K562 (cell line): ENCODE measurements at regions not wholly inside any gene's neighbourhood (a gene's known extent, or its start where the extent isn't known, plus 50 kb on each side); places are given as distances from the start of the nearest gene placed in this dataset.
"Not testable (repeated sequence)": the region's sequence is repeated elsewhere in the genome, so short reads cannot be mapped to it uniquely, and the experiment has no call there.

Source experiments
- ATAC-seq: fragments of 200-7000 bp; cut with Tn5 transposase; 3 replicates; pipeline ENCODE4 v1.9.1; 2020; ENCODE audit warnings: moderate library complexity
- BruUV-seq: library from RNA; stranded (reverse); fragments of 400-500 nt; replicated peaks from 2 replicates; lab custom pipeline; 2021; lab: Mats Ljungman, UMichigan
- CTCF ChIA-PET: fragments of 300-600 bp; formaldehyde crosslinking; extraction: SDS; loops from one replicate; lab custom pipeline; 2021; ENCODE audit warnings: low intra/inter-chr PET ratio; lab: Yijun Ruan, JAX
- POLR2A ChIA-PET: fragments of 300-600, 350-650 bp; sonication (Branson Sonifier 250); formaldehyde crosslinking; extraction: SDS; loops from one replicate; lab custom pipeline; 2021; ENCODE audit warnings: antibody characterized with exemption, inconsistent platforms; lab: Yijun Ruan, JAX
- DNase-seq, 4 experiments: peaks; one replicate each; pipeline versions ENCODE4 v3.0.0 to v3.0.0-alpha.2; 2011 to 2018; ENCODE audit warnings: low spot score in 3 of 4, mixed read lengths in 3 of 4; ENCODE audit errors: extremely low read depth in 1 of 4
- FAIRE-seq: peaks from 2 replicates; lab custom pipeline; 2011; peaks lifted over from hg19 to GRCh38; lab: Jason Lieb, UNC
- H2AFZ ChIP-seq: 2 replicates; pipeline ENCODE4 v1.6.0; 2011; ENCODE audit warnings: low read depth, low read length, control low read depth, inconsistent platforms
- H3K27ac ChIP-seq: fragments of 200-600 bp; 3 replicates; pipeline ENCODE4 v1.8.0; 2011; ENCODE audit warnings: low read depth, mild to moderate bottlenecking, control low read depth, inconsistent platforms, low read length, moderate library complexity, mixed read lengths; ENCODE audit errors: extremely low read depth
- H3K27me3 ChIP-seq, 2 experiments: fragments of 300-600 bp in 1 of 2; 2 replicates in 1 of 2; 3 replicates in 1 of 2; pipeline versions ENCODE4 v1.6.0 to v1.8.0; 2011; ENCODE audit warnings: inconsistent platforms in 2 of 2, low read length in 2 of 2, mild to moderate bottlenecking in 1 of 2, mixed read lengths in 1 of 2, moderate library complexity in 1 of 2; ENCODE audit not compliant: control insufficient read depth in 2 of 2, insufficient read depth in 2 of 2
- H3K36me3 ChIP-seq: fragments of 300-600 bp; 3 replicates; pipeline ENCODE4 v1.8.0; 2011; ENCODE audit warnings: mild to moderate bottlenecking, low read length, inconsistent platforms; ENCODE audit not compliant: control insufficient read depth, insufficient read depth
- H3K4me1 ChIP-seq, 2 experiments: fragments of 200-600 bp in 1 of 2; replicated peaks in 1 of 2; 2 replicates in 1 of 2; 3 replicates in 1 of 2; pipeline versions ENCODE4 v1.5.1 to v1.8.0; 2011; ENCODE audit warnings: inconsistent platforms in 2 of 2, low read length in 2 of 2, mild to moderate bottlenecking in 1 of 2, mixed read lengths in 1 of 2, moderate library complexity in 1 of 2; ENCODE audit not compliant: control insufficient read depth in 2 of 2, insufficient read depth in 2 of 2
- H3K4me2 ChIP-seq: 2 replicates; pipeline ENCODE4 v1.6.1; 2011; ENCODE audit warnings: low read length, control low read depth, inconsistent platforms, mixed read lengths; ENCODE audit not compliant: insufficient read depth
- H3K4me3 ChIP-seq: fragments of 200-600 bp; sonication (generic), shearing (Covaris generic); 2 replicates; pipeline ENCODE4 v1.5.1; 2016; ENCODE audit warnings: control low read depth, inconsistent platforms
- H3K79me2 ChIP-seq: fragments of 200-600 bp; 3 replicates; pipeline ENCODE4 v1.8.0; 2011; ENCODE audit warnings: low read length, inconsistent platforms; ENCODE audit not compliant: control insufficient read depth, insufficient read depth
- H3K9ac ChIP-seq, 2 experiments: 2 replicates each; pipeline versions ENCODE4 v1.6.0 to v1.6.1; 2011; ENCODE audit warnings: low read depth in 2 of 2, low read length in 2 of 2, control low read depth in 1 of 2, inconsistent platforms in 1 of 2, mild to moderate bottlenecking in 1 of 2, mixed read lengths in 1 of 2; ENCODE audit not compliant: insufficient read depth in 1 of 2
- H3K9me1 ChIP-seq: one replicate; pipeline ENCODE4 v1.6.0; 2011; ENCODE audit warnings: inconsistent platforms, mild to moderate bottlenecking, low read length, moderate library complexity; ENCODE audit not compliant: control insufficient read depth, insufficient read depth
- H3K9me3 ChIP-seq: replicated peaks from 2 replicates; pipeline ENCODE4 v1.5.1; 2011; ENCODE audit warnings: low read depth, low read length, inconsistent platforms; ENCODE audit not compliant: control insufficient read depth, insufficient read depth
- H4K20me1 ChIP-seq: replicated peaks from 2 replicates; pipeline ENCODE4 v1.6.1; 2011; ENCODE audit warnings: low read length, inconsistent platforms, mixed read lengths; ENCODE audit not compliant: control insufficient read depth, insufficient read depth
- WGBS: fragments of 100-300 bp; shearing (Covaris generic); methylation state at CpG from one replicate; pipeline ENCODE4 v1.1.6; 2016; ENCODE audit warnings: low coverage, mixed read lengths; ENCODE audit not compliant: insufficient coverage; ENCODE audit errors: missing lambda C conversion rate; 5-methylcytosine and 5-hydroxymethylcytosine counted together
- in situ Hi-C: fragments of 300-500 bp; cut with MboI; formaldehyde crosslinking; loops from 4 replicates; pipeline ENCODE4 v1.15.0; 2018; ENCODE audit warnings: inconsistent platforms, mixed read lengths
- intact Hi-C: fragments of 100-400 bp; cut with micrococcal nuclease; formaldehyde crosslinking; loops from 2 replicates; pipeline ENCODE4 v1.14.2; 2022
- TF ChIP-seq, protein P1 (sequence below): IDR thresholded peaks from 3 replicates; pipeline ENCODE4 v1.6.1; 2011; ENCODE audit warnings: borderline replicate concordance, mild to moderate bottlenecking; ENCODE audit not compliant: insufficient read length, insufficient read depth

DNA sequence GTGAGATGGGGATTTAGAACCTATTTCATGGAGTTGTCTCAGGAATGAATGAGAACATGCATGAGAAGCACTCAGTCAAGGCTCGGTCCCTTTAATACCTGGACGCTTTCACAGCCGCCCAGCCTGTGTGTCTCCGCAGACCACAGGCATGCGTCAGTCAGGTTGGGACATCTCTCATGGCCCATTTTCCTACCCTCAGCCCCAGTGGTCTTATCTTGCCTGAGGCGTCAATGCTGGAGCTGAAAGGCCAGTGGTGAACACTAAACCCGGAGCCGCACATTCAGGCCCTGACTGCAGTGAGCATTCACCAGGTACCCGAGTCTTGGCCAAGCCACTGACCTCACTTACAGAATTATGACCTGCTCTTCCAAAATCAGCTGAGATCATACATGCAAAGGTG is 263.2 kb upstream of the RAB4A start:
- H3K4me1 ChIP-seq = peaks cover 7 to 21% of the 10 kb centered on the region in 2 experiments; a peak in 4 of 5 replicates
- no peak overlapping the region for H3K4me3 ChIP-seq
- BruUV-seq = no TSS peak
- no peaks in the 10 kb centered on the region for H3K79me2 ChIP-seq
- intact Hi-C loops = no loop called here
- no peaks in the 10 kb centered on the region for H4K20me1 ChIP-seq
- FAIRE-seq = no peak
- DNase-seq = no peak
- in situ Hi-C loops = no loop called here
- no peaks in the 10 kb centered on the region for H3K9me1 ChIP-seq
- H3K27me3 ChIP-seq = peaks cover 5 to 32% of the 10 kb centered on the region in 2 experiments; a peak in 3 of 5 replicates
- WGBS = 13% methylated on average over 9 of the region's 9 CpGs
- H3K9me3 ChIP-seq = no peaks in the 10 kb centered on the region
- TF ChIP-seq, protein P1, sequence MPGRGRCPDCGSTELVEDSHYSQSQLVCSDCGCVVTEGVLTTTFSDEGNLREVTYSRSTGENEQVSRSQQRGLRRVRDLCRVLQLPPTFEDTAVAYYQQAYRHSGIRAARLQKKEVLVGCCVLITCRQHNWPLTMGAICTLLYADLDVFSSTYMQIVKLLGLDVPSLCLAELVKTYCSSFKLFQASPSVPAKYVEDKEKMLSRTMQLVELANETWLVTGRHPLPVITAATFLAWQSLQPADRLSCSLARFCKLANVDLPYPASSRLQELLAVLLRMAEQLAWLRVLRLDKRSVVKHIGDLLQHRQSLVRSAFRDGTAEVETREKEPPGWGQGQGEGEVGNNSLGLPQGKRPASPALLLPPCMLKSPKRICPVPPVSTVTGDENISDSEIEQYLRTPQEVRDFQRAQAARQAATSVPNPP = no peak
- POLR2A ChIA-PET = interaction anchor here (0.9 to 1.1 kb wide), 2 partner anchors 15 to 21 kb away, joined by 3 to 4 read pairs; no protein-coding TSS in a partner anchor
- H3K27ac ChIP-seq = no peak overlapping the region
- H3K4me2 ChIP-seq = no peak overlapping the region
- H3K9ac ChIP-seq = 0 out of 4 replicates have a peak overlapping the region, but pooled peaks of 1 of the 2 experiments have one; percentile 2
- CTCF ChIA-PET = no interaction called here
- no peak; the same call in 2 of the 3 replicates for ATAC-seq
- H2AFZ ChIP-seq = peak overlapping the region; percentile 8; the same call in 1 of the 2 replicates
- no peaks in the 10 kb centered on the region for H3K36me3 ChIP-seq

DNA sequence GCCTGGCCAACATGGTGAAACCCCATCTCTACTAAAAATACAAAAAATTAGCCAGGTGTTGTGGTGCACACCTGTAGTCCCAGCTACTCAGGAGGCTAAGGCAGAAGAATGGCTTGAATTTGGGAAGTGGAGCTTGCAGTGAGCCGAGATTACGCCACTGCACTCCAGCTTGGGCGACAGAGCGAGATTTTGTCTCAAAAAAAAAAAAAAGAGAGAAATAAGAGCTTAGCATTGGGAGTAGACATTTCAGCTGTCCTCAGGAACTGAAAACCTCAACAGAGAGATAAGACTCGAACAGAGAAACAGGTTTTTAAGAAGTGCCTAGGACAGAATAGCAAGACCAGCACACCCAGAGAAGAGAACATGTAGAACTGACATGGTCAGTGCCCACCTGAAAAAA is 262.6 kb upstream of the RAB4A start:
- H3K36me3 ChIP-seq, H2AFZ ChIP-seq, H3K9me3 ChIP-seq, intact Hi-C loops, ATAC-seq, CTCF ChIA-PET, H3K4me2 ChIP-seq, H4K20me1 ChIP-seq, H3K79me2 ChIP-seq, in situ Hi-C loops, DNase-seq, BruUV-seq, FAIRE-seq, H3K4me3 ChIP-seq, H3K27ac ChIP-seq, H3K9ac ChIP-seq, H3K9me1 ChIP-seq: not testable (repeated sequence)
- Histone ChIP-seq H3K27me3 (peaks cover 5 to 32% of the 10 kb centered on the region in 2 experiments; a peak in 3 of 5 replicates), H3K4me1 (peaks cover 5 to 18% of the 10 kb centered on the region in 2 experiments; a peak in 4 of 5 replicates)
- POLR2A ChIA-PET = interaction anchor here (0.6 to 1.1 kb wide), 3 partner anchors 14 to 637 kb away, joined by 3 to 4 read pairs (median 3); no protein-coding TSS in a partner anchor
- WGBS = 0% methylated on average over 1 of the region's 5 CpGs
